HK-2 (cell line): ENCODE measurements at regions not wholly inside any gene's neighbourhood (a gene's known extent, or its start where the extent isn't known, plus 50 kb on each side); places are given as distances from the start of the nearest gene placed in this dataset.
"Not testable (repeated sequence)": the region's sequence is repeated elsewhere in the genome, so short reads cannot be mapped to it uniquely, and the experiment has no call there.

Experiments
- DNase-seq: peaks from one replicate; pipeline ENCODE4 v3.0.0-alpha.2; 2018; ENCODE audit not compliant: unreplicated experiment

DNA sequence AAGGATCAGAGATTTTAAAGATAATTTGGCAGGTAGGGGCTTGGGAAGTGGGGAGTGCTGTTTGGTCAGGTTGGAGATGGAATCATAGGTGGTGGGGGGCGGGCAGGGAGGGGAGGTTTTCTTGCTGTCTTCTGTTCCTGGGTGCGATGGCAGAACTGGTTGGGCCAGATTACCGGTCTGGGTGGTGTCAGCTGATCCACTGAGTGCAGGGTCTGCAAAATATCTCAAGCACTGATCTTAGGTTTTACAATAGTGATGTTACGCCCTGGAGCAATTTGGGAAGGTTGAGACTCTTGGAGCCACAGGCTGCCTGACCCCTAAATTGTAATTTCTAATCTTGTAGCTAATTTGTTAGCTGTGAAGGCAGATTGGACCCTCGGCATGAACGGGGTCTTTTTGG is 78.0 kb upstream of the PARP8 start:
- DNase-seq: not testable (repeated sequence)

DNA sequence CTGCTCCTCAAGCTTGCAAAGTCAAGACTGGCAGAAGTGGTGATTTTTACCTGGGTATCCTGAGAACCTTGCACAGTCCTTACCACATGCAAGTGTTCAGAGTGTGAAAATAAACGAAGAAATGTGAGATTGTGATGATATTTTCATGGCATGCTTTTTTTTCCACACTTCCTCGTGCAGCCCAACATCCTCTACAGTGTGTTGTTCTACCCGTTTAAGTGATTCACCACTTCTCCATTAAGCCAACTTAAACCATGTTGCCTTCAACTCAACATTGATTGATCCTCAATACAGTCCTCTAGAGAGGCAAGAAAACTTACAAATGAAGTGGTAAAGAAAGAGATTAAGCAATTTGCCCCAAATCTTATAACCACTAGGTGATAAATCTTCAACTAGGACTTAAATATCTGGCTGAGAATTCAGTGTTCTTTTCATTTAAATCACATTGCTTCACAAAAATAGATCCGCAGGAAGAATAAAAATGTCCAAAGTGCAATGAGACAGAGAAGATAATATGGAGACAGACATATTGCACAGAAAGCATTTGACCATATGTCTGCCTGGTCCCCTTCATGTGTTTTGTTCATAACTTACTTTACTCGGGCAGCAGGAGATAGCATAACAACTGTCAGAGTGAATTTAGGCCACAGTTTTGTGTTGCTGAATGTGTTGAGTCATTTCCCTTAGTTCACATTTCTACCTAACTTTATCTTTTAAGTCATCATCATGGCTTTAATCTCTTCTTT is 75.8 kb upstream of the PARP8 start:
- DNase-seq: not testable (repeated sequence)

DNA sequence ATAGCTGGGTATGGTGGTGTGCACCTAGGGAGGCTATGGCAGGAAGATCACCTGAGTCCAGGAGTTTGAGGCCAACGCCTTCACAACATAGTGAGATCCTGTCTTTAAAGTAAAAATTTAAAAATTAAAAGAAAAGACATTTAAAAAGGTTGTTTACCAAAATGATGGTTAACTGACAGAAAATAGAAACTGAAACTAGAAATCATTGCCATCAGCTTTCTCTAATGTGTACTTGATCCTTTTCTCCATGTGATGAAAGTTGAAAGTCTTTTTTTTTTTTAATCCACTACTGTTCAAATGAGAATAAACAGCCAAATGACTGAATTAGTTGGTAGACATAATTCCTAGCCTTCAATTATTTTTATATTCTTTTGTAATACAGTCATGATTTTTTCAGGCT is 75.1 kb upstream of the PARP8 start:
- not testable (repeated sequence) for DNase-seq

DNA sequence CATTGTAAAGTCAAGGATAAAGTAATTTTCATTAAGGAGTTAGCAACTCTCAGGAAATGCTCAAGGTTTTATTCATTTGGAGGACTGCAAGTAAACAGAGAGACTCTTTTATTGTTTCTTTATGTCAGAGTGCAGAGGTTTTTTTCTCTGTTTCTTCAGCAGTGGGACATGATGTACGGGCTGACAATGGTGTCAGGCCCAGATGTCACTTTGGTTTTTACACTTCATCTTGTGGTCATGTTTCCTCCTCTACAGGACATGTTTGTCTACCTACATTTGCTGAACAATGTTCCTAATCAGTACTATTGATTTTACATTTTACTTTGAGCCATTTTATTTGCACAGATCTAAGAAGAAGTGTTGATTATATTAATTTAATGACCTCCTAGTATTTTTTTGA is 72.8 kb upstream of the PARP8 start:
- no peak for DNase-seq

DNA sequence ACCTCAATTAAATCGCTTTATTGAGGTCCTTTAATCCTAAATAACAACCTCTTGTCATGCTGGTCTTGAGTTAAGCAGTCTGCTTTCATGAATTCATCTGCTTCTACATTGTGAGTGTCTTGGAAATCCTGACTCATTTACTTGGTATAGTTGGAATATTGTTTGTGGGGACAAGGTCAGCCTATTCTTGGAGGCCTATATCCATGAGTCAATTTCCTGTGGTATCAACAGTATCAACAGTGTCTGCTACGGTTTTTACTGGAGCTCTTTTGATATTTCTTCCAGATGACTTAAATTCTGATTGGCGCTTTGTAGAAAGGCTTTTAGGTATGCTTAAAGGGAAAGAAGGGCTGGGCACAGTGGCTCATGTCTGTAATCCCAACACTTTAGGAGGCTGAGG is 71.2 kb upstream of the PARP8 start:
- DNase-seq: peak; percentile 1

DNA sequence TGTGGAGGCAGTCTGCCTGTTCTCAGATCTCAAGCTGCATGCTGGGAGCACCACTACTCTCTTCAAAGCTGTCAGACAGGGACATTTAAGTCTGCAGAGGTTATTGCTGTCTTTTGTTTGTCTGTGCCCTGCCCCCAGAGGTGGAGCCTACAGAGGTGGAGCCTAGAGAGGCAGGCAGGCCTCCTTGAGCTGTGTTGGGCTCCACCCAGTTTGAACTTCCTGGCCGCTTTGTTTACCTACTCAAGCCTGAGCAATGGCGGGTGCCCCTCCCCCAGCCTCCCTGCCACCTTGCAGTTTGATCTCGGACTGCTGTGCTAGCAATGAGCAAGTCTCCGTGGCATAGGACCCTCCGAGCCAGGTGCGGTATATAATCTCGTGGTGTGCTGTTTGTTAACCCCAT is 64.9 kb upstream of the PARP8 start:
- DNase-seq: not testable (repeated sequence)

DNA sequence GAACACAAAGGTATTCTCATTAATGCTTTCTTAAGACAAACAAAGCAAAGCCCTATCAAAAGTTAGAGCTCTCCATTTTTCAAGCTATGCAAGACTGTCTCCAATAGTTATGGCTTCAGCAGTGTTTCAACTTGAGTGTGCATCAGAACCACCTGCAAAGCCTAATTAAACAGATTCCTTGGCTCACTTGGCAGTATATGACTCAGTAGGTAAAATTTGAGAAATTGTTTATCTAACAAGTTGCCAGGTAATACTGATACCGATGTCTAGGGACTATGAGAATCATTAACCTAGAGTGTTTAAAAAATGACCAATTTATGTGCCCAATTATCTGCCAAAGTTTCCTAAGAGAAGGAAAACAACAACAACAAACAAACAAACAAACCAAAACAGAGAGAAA is 60.3 kb upstream of the PARP8 start:
- DNase-seq: no peak

DNA sequence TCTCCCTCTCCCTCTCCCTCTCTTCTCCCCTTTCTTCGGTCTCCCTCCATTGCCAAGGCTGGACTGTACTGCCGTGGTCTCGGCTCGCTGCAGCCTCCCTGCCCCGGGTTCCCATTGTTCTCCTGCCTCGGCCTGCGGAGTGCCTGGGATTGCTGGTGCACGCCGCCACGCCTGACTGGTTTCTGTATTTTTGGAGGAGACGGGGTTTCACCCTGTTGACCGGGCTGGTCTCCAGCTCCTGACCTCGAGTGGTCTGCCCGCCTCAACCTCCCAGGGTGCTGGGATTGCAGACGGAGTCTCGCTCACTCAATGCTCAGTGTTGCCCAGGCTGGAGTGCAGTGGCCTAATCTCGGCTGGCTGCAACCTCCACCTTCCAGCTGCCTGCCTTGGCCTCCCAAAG is 59.0 kb upstream of the PARP8 start:
- DNase-seq: not testable (repeated sequence)

DNA sequence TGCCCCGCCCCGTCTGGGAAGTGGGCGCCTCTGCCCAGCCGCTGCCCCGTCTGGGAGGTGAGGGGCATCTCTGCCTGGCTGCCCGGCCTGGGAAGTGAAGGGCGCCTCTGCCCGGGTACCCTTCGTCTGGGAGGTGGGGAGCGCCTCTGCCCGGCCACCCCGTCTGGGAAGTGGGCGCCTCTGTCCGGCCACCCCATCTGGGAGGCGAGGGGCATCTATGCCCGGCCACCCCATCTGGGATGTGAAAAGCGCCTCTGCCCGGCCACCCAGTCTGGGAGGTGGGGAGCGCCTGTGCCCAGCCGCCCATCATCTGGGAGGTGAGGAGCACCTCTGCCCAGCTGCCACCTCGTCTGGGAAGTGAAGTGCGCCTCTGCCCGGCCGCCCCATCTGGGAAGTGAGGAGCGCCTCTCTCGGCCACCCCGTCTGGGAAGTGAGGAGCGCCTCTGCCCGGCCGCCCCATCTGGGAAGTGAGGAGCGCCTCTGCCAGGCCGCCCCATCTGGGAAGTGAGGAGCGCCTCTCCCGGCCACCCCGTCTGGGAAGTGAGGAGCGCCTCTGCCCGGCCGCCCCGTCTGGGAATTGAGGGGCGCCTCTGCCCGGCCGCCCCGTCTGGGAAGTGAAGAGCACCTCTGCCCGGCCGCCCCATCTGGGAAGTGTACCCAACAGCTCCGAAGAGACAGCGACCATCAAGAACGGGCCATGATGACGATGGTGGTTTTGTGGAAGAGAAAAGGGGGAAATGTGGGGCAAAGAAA is 58.3 kb upstream of the PARP8 start:
- not testable (repeated sequence) for DNase-seq

DNA sequence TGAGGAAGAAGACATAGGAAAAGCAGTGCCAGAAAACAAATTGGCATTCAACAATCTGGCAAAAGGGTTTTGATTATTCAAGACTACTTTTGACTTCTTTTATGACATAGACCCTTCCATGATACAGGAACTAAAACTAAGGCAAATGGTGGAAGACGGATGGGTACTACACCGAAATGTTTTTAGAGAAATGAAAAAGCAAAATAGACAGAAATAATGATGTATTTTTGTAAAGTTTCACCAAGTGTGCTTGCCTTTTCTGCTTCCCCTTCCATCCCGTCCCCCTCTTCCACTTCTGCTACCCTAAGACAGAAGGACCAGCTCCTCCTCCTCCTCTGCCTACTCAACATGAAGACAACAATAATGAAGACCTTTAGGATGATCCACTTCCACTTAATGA is 53.4 kb upstream of the PARP8 start:
- DNase-seq: not testable (repeated sequence)
